AG09309 (cell line): ENCODE measurements at regions not wholly inside any gene's neighbourhood (a gene's known extent, or its start where the extent isn't known, plus 50 kb on each side); places are given as distances from the start of the nearest gene placed in this dataset.

ENCODE experiments used
- DNase-seq: peaks from one replicate; pipeline ENCODE4 v3.0.0-alpha.2; 2010; ENCODE audit warnings: low read depth
- H3K4me3 ChIP-seq: 2 replicates; pipeline ENCODE4 v1.5.1; 2011; ENCODE audit warnings: mild to moderate bottlenecking, low read depth, low read length, moderate library complexity; ENCODE audit not compliant: control insufficient read depth
- TF ChIP-seq, protein P1 (sequence below): IDR thresholded peaks from 2 replicates; pipeline ENCODE4 v1.5.1; 2011; ENCODE audit warnings: mild to moderate bottlenecking, low read depth, low read length, inconsistent platforms; ENCODE audit not compliant: insufficient read depth, control insufficient read depth; ENCODE audit errors: missing control alignments

DNA sequence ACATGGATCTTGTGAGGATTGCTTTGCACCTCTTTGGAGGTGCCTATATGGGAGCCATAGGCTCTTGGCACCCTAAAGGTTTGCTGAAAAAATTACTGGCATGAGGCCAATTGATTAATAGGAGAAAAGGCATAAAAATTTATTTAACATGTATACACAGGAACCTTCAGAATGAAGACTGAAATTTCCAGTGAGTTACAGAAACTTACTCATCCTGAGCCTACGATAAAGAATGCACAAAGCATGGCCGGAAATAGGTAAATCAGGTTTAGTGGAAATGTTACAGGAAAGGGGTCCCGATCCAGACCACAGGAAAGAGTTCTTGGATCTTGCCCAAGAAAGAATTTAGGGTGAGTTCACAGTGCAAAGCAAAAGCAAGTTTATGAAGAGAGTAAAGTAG is 625.3 kb downstream of the MMUT start:
- DNase-seq = no peak
- TF ChIP-seq, protein P1, sequence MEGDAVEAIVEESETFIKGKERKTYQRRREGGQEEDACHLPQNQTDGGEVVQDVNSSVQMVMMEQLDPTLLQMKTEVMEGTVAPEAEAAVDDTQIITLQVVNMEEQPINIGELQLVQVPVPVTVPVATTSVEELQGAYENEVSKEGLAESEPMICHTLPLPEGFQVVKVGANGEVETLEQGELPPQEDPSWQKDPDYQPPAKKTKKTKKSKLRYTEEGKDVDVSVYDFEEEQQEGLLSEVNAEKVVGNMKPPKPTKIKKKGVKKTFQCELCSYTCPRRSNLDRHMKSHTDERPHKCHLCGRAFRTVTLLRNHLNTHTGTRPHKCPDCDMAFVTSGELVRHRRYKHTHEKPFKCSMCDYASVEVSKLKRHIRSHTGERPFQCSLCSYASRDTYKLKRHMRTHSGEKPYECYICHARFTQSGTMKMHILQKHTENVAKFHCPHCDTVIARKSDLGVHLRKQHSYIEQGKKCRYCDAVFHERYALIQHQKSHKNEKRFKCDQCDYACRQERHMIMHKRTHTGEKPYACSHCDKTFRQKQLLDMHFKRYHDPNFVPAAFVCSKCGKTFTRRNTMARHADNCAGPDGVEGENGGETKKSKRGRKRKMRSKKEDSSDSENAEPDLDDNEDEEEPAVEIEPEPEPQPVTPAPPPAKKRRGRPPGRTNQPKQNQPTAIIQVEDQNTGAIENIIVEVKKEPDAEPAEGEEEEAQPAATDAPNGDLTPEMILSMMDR = no peak
- no peak overlapping the region for H3K4me3 ChIP-seq

GRCh38 chr6:48835421-48835958 is 627.6 kb downstream of the MMUT start:
- DNase-seq = no peak
- no peak overlapping the region for H3K4me3 ChIP-seq
- TF ChIP-seq, protein P1 = no peak

- no peak overlapping the region for H3K4me3 ChIP-seq
- TF ChIP-seq, protein P1 = no peak
- no peak for DNase-seq
These were observed 628.3 kb downstream of the MMUT start for GRCh38 chr6:48834706-48835105.

DNA sequence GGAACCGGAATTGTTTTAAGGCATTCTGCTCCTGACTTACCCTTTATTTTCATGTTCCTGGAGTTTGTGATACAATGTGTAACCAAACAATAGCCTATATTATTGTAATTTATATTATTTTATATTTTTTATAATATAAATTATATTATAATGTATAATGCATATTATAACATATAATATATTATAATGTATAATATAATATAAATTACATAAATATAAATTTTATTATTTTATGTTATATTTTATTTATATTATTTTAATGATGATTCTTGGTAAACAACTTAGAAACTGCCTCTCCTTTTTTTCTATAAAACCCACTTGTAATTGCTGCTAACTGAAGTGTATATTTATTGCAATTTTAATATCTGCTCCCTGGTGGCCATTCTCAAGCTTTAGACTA is 629.1 kb downstream of the MMUT start:
- no peak for DNase-seq
- TF ChIP-seq, protein P1 = no peak
- no peak overlapping the region for H3K4me3 ChIP-seq

- DNase-seq = peak; percentile 92
- TF ChIP-seq, protein P1 = no peak
- H3K4me3 ChIP-seq = no peak overlapping the region
These were observed 636.0 kb downstream of the MMUT start for GRCh38 chr6:48826901-48827701.

DNA sequence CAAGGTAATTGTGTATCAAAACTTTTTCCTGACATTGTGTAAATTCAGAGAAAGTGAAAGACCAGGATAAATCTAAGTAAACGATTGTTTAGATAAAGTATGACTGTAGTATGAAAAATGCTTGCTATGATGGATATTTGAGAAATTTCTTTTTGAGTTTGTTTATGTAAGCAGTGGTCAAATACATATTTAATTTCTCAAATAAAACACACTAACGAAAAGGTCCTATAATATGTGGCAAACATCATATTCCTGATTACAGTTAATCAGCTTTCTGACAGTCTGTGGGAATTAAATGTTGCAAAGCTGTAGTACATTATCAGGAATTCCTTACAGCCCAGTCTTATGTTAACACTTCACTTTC is 636.9 kb downstream of the MMUT start:
- TF ChIP-seq, protein P1 = no peak
- no peak for DNase-seq

More for the DNA sequence above, 636.9 kb downstream of the MMUT start:
- H3K4me3 ChIP-seq = no peak overlapping the region
